H9 (cell line): ENCODE measurements at regions not wholly inside any gene's neighbourhood (a gene's known extent, or its start where the extent isn't known, plus 50 kb on each side); places are given as distances from the start of the nearest gene placed in this dataset.
"Not testable (repeated sequence)": the region's sequence is repeated elsewhere in the genome, so short reads cannot be mapped to it uniquely, and the experiment has no call there.

Experiments
- DNase-seq: peaks from one replicate; pipeline ENCODE4 v3.0.0-alpha.2; 2017
- H2AFZ ChIP-seq: one replicate; pipeline ENCODE4 v1.6.1; 2013; ENCODE audit warnings: mild to moderate bottlenecking, low read length, control low read depth, moderate library complexity
- H2AK5ac ChIP-seq: 2 replicates; pipeline ENCODE4 v1.6.1; 2013; ENCODE audit warnings: low read length, control low read depth, mixed read lengths; ENCODE audit not compliant: insufficient read length
- H2BK120ac ChIP-seq: one replicate; pipeline ENCODE4 v1.6.1; 2013; ENCODE audit warnings: low read depth, mild to moderate bottlenecking, low read length, control low read depth, inconsistent platforms; ENCODE audit not compliant: poor library complexity, severe bottlenecking
- H2BK12ac ChIP-seq: 2 replicates; pipeline ENCODE4 v1.6.1; 2013; ENCODE audit warnings: low read length, control low read depth, mixed read lengths, low read depth; ENCODE audit not compliant: insufficient read length
- H2BK15ac ChIP-seq: 2 replicates; pipeline ENCODE4 v1.6.1; 2013; ENCODE audit warnings: low read depth, low read length, control low read depth
- H2BK20ac ChIP-seq: one replicate; pipeline ENCODE4 v1.6.1; 2013; ENCODE audit warnings: low read depth, mild to moderate bottlenecking, low read length, control low read depth, inconsistent platforms; ENCODE audit not compliant: poor library complexity, severe bottlenecking
- H2BK5ac ChIP-seq: 2 replicates; pipeline ENCODE4 v1.6.1; 2013; ENCODE audit warnings: low read length, control low read depth, mixed read lengths; ENCODE audit not compliant: insufficient read length
- H3K14ac ChIP-seq: 2 replicates; pipeline ENCODE4 v1.6.1; 2013; ENCODE audit warnings: low read length, control low read depth; ENCODE audit not compliant: insufficient read depth
- H3K18ac ChIP-seq: 2 replicates; pipeline ENCODE4 v1.6.1; 2013; ENCODE audit warnings: low read depth, mild to moderate bottlenecking, mixed read lengths, low read length, control low read depth; ENCODE audit not compliant: insufficient read length
- H3K23ac ChIP-seq: 2 replicates; pipeline ENCODE4 v1.6.1; 2013; ENCODE audit warnings: low read length, control low read depth, mixed read lengths, low read depth; ENCODE audit not compliant: insufficient read length
- H3K23me2 ChIP-seq: 2 replicates; pipeline ENCODE4 v1.6.1; 2013; ENCODE audit warnings: low read depth, mild to moderate bottlenecking, mixed read lengths, low read length, control low read depth; ENCODE audit not compliant: insufficient read length, poor library complexity, severe bottlenecking
- H3K27ac ChIP-seq: 2 replicates; pipeline ENCODE4 v1.5.1; 2013; ENCODE audit warnings: low read length, control low read depth, mixed read lengths, low read depth; ENCODE audit not compliant: insufficient read length
- H3K27me3 ChIP-seq: 2 replicates; pipeline ENCODE4 v1.6.1; 2013; ENCODE audit warnings: low read length, control low read depth, inconsistent platforms; ENCODE audit not compliant: insufficient read depth
- H3K4ac ChIP-seq: 2 replicates; pipeline ENCODE4 v1.6.1; 2013; ENCODE audit warnings: low read depth, mild to moderate bottlenecking, control low read depth, inconsistent platforms, low read length, moderate library complexity
- H3K4me1 ChIP-seq: 2 replicates; pipeline ENCODE4 v1.6.1; 2013; ENCODE audit warnings: low read length, control low read depth, inconsistent platforms; ENCODE audit not compliant: insufficient read depth
- H3K4me2 ChIP-seq: 2 replicates; pipeline ENCODE4 v1.6.1; 2013; ENCODE audit warnings: low read length, control low read depth, mixed read lengths; ENCODE audit not compliant: insufficient read length, insufficient read depth
- H3K56ac ChIP-seq: 2 replicates; pipeline ENCODE4 v1.6.1; 2013; ENCODE audit warnings: low read depth, mild to moderate bottlenecking, mixed read lengths, low read length, control low read depth; ENCODE audit not compliant: insufficient read length
- H3K79me1 ChIP-seq: 2 replicates; pipeline ENCODE4 v1.6.1; 2013; ENCODE audit warnings: low read depth, mild to moderate bottlenecking, moderate library complexity, low read length, control low read depth, inconsistent platforms; ENCODE audit not compliant: insufficient read depth, poor library complexity, severe bottlenecking
- H3K79me2 ChIP-seq: 2 replicates; pipeline ENCODE4 v1.6.1; 2013; ENCODE audit warnings: low read length, control low read depth, inconsistent platforms; ENCODE audit not compliant: insufficient read depth
- H3K9ac ChIP-seq: 2 replicates; pipeline ENCODE4 v1.6.1; 2013; ENCODE audit warnings: low read length, control low read depth, mixed read lengths; ENCODE audit not compliant: insufficient read length; ENCODE audit errors: extremely low read depth
- H3K9me3 ChIP-seq: one replicate; pipeline ENCODE4 v1.6.1; 2013; ENCODE audit warnings: low read depth, low read length, inconsistent platforms; ENCODE audit not compliant: control insufficient read depth
- H3T11ph ChIP-seq: one replicate; pipeline ENCODE4 v1.6.1; 2013; ENCODE audit warnings: mild to moderate bottlenecking, low read length, control low read depth, inconsistent platforms
- H4K20me1 ChIP-seq: one replicate; pipeline ENCODE4 v1.6.1; 2013; ENCODE audit not compliant: control insufficient read depth, insufficient read length, insufficient read depth
- H4K5ac ChIP-seq: 2 replicates; pipeline ENCODE4 v1.6.1; 2013; ENCODE audit warnings: low read depth, mild to moderate bottlenecking, mixed read lengths, low read length, control low read depth; ENCODE audit not compliant: insufficient read length
- H4K8ac ChIP-seq: replicated peaks from 2 replicates; pipeline ENCODE4 v1.6.1; 2013; ENCODE audit warnings: low read length, control low read depth, mixed read lengths, low read depth; ENCODE audit not compliant: insufficient read length
- H4K91ac ChIP-seq: 2 replicates; pipeline ENCODE4 v1.6.1; 2013; ENCODE audit warnings: low read depth, mild to moderate bottlenecking, moderate library complexity, mixed read lengths, low read length, control low read depth; ENCODE audit not compliant: insufficient read length
- H3K27ac Mint-ChIP-seq, 3 experiments: 2 replicates in 2 of 3; 3 replicates in 1 of 3; pipeline ENCODE4 v1.8.0; 2020 to 2021; ENCODE audit warnings: mixed read lengths in 3 of 3, mild to moderate bottlenecking in 1 of 3, moderate library complexity in 1 of 3
- H3K27me3 Mint-ChIP-seq: 2 replicates; pipeline ENCODE4 v1.8.0; 2021; ENCODE audit warnings: low read depth, mild to moderate bottlenecking, moderate library complexity, mixed read lengths
- H3K36me3 Mint-ChIP-seq, 3 experiments: 2 replicates in 2 of 3; 3 replicates in 1 of 3; pipeline ENCODE4 v1.8.0; 2020 to 2021; ENCODE audit warnings: low read depth in 3 of 3, mixed read lengths in 3 of 3; ENCODE audit not compliant: insufficient read depth in 1 of 3
- H3K4me1 Mint-ChIP-seq, 2 experiments: 2 replicates each; pipeline ENCODE4 v1.8.0; 2020; ENCODE audit warnings: mixed read lengths in 2 of 2
- H3K4me3 Mint-ChIP-seq, 2 experiments: 2 replicates in 1 of 2; 3 replicates in 1 of 2; pipeline ENCODE4 v1.8.0; 2020 to 2021; ENCODE audit warnings: mild to moderate bottlenecking in 2 of 2, mixed read lengths in 2 of 2, moderate library complexity in 1 of 2
- H3K9me3 Mint-ChIP-seq, 2 experiments: 2 replicates in 1 of 2; 3 replicates in 1 of 2; pipeline ENCODE4 v1.8.0; 2020; ENCODE audit warnings: mild to moderate bottlenecking in 2 of 2, mixed read lengths in 2 of 2, moderate library complexity in 1 of 2
- WGBS: extraction: QIAGEN DNeasy Blood & Tissue Kit; methylation state at CpG from one replicate; pipeline ENCODE4 v1.1.7; 2013; ENCODE audit warnings: missing lambda C conversion rate, low lambda C conversion rate, mixed read lengths; ENCODE audit not compliant: insufficient read length; ENCODE audit errors: extremely low coverage; 5-methylcytosine and 5-hydroxymethylcytosine counted together

DNA sequence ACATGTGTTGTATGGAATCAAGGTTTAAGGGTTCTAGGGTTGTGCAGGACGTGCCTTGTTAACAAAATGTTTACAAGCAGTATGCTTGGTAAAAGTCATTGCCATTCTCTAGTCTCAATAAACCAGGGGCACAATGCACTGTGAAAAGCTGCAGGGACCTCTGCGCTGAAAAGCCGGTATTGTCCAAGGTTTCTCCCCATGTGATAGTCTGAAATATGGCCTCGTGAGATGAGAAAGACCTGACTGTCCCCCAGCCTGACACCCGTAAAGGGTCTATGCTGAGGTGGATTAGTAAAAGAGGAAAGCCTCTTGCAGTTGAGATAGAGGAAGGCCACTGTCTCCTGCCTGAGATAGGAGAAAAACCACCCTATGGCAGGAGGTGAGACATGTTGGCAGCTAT is 537.5 kb downstream of the KCNJ18 start:
- H3K9me3 ChIP-seq = peaks cover 17% of the 10 kb centered on the region

More for the DNA sequence above, 537.5 kb downstream of the KCNJ18 start:
- H2BK20ac ChIP-seq, H4K20me1 ChIP-seq, H3K4ac ChIP-seq, H3K56ac ChIP-seq, DNase-seq, H3K18ac ChIP-seq, H2BK15ac ChIP-seq, H2AK5ac ChIP-seq, H3K23me2 ChIP-seq, H4K8ac ChIP-seq, H2BK5ac ChIP-seq, H3K14ac ChIP-seq, H3K4me1 ChIP-seq, H3K4me1 Mint-ChIP-seq, H3T11ph ChIP-seq, H3K4me3 Mint-ChIP-seq, H3K27me3 ChIP-seq, H3K23ac ChIP-seq, H4K5ac ChIP-seq, H3K27ac ChIP-seq, H3K79me1 ChIP-seq, H4K91ac ChIP-seq, H3K27ac Mint-ChIP-seq, H3K4me2 ChIP-seq, H2BK120ac ChIP-seq, H3K79me2 ChIP-seq, H2AFZ ChIP-seq, H3K9ac ChIP-seq, H3K27me3 Mint-ChIP-seq, H2BK12ac ChIP-seq: not testable (repeated sequence)
- no CpG with 5 or more reads among the region's 5 CpGs for whole genome bisulfite sequencing
- Mint-ChIP-seq H3K9me3 (peaks cover 86 to 88% of the 10 kb centered on the region in 2 experiments), H3K36me3 (peaks cover 9 to 27% (median 11%) of the 10 kb centered on the region in 3 experiments)
